BLaER1 (cell line): ENCODE measurements at regions not wholly inside any gene's neighbourhood (a gene's known extent, or its start where the extent isn't known, plus 50 kb on each side); places are given as distances from the start of the nearest gene placed in this dataset.

Experiments
- H3K27ac ChIP-seq: shearing (Covaris generic); formaldehyde crosslinking; 2 replicates; pipeline ENCODE4 v1.8.1; 2022
- H3K27me3 ChIP-seq: shearing (Covaris generic); formaldehyde crosslinking; 2 replicates; pipeline ENCODE4 v1.8.1; 2022
- H3K36me3 ChIP-seq: shearing (Covaris generic); formaldehyde crosslinking; 2 replicates; pipeline ENCODE4 v1.8.1; 2022
- H3K4me1 ChIP-seq: shearing (Covaris generic); formaldehyde crosslinking; 2 replicates; pipeline ENCODE4 v1.8.1; 2022
- H3K4me2 ChIP-seq: shearing (Covaris generic); formaldehyde crosslinking; 2 replicates; pipeline ENCODE4 v1.8.1; 2022
- H3K4me3 ChIP-seq: shearing (Covaris generic); formaldehyde crosslinking; 2 replicates; pipeline ENCODE4 v1.8.1; 2022
- H3K9ac ChIP-seq: shearing (Covaris generic); formaldehyde crosslinking; 2 replicates; pipeline ENCODE4 v1.8.1; 2022
- H3K9me3 ChIP-seq: shearing (Covaris generic); formaldehyde crosslinking; 2 replicates; pipeline ENCODE4 v1.8.1; 2022
- H4K20me1 ChIP-seq: shearing (Covaris generic); formaldehyde crosslinking; 2 replicates; pipeline ENCODE4 v1.8.1; 2022
- Cebpa-rat ChIP-seq: shearing (Covaris generic); IDR thresholded peaks from 2 replicates; pipeline ENCODE4 v1.8.1; 2022

DNA sequence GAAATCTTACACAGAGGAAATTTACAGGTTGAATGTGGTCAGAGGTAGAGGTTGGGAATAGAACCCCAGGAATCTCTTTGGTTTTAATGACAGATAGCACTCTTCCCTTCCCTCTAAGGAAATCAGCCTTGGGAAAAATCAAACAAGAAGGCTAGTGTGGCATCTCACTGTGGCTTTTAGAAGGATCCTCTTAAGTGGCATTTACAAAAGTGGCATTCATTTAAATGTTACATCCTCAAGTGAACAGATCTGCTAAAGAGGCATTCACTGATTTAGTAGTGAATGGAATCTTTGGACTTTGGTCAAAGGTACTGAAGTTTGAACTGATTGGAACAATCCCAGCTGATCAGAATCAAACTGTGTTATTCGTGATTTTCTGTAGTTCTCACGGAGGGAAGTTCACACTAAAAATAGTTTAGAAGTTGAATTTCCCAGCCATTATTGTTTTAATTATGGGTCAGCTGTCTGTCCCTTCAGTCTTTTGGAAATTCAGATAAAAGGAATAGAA lies 136.5 kb upstream of the FN1 start:
- no peak overlapping the region for H3K27ac ChIP-seq
- no peaks in the 10 kb centered on the region for H3K27me3 ChIP-seq
- H4K20me1 ChIP-seq: no peaks in the 10 kb centered on the region
- no peak for TF ChIP-seq Cebpa-rat
- no peak overlapping the region for H3K4me3 ChIP-seq
- H3K4me2 ChIP-seq: no peak overlapping the region
- no peaks in the 10 kb centered on the region for H3K36me3 ChIP-seq
- H3K9me3 ChIP-seq: no peaks in the 10 kb centered on the region
- no peaks in the 10 kb centered on the region; the same call in 1 of the 2 replicates for H3K4me1 ChIP-seq
- H3K9ac ChIP-seq: no peak overlapping the region

DNA sequence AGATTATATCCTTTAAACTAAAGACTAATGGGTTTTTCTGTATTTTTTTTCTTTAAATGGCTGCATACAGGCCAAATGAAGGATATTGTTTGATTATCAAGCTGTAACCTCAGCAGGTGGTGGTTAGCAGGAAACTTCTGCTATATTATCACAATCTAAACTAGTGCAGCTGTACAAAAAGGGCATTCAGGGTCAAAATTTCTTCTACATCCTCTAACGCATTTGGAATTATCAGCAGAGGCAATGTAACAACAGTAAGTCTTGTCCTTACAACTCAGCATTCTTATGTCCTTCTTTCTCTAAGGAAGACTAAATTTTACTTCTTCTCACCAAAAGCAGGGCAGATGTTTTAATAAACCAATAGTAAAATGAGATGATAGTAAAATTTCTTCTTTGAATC lies 135.8 kb upstream of the FN1 start:
- no peaks in the 10 kb centered on the region for H3K27me3 ChIP-seq
- H3K4me2 ChIP-seq: no peak overlapping the region
- no peak overlapping the region for H3K27ac ChIP-seq
- no peak overlapping the region for H3K9ac ChIP-seq
- no peak overlapping the region for H3K4me3 ChIP-seq
- no peaks in the 10 kb centered on the region; the same call in 1 of the 2 replicates for H3K4me1 ChIP-seq
- H3K9me3 ChIP-seq: no peaks in the 10 kb centered on the region
- no peaks in the 10 kb centered on the region for H3K36me3 ChIP-seq
- no peak for TF ChIP-seq Cebpa-rat
- H4K20me1 ChIP-seq: no peaks in the 10 kb centered on the region

DNA sequence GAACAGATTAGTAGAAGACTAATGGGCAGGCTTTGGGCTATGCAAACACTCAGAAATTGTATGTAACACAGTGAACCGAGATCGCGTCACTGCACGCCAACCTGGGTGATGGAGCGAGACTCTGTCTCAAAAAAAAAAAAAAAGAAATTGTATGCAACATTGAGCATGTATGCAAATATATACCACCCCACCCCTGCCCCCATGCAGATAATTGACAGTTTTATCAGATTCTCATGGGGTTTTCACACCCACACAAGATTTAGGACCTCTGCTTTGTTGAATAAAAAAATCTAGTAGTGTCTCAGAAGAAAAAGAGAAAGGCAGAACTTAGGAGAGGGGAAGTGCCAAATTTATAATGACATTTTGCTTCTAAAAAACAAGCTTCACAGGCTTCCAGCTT lies 131.6 kb upstream of the FN1 start:
- no peak for TF ChIP-seq Cebpa-rat
- H3K4me1 ChIP-seq: no peaks in the 10 kb centered on the region; the same call in 1 of the 2 replicates
- H3K9me3 ChIP-seq: no peaks in the 10 kb centered on the region
- no peaks in the 10 kb centered on the region for H4K20me1 ChIP-seq
- no peak overlapping the region for H3K4me2 ChIP-seq
- H3K4me3 ChIP-seq: no peak overlapping the region
- H3K36me3 ChIP-seq: no peaks in the 10 kb centered on the region
- no peak overlapping the region for H3K9ac ChIP-seq
- H3K27ac ChIP-seq: no peak overlapping the region
- H3K27me3 ChIP-seq: no peaks in the 10 kb centered on the region

DNA sequence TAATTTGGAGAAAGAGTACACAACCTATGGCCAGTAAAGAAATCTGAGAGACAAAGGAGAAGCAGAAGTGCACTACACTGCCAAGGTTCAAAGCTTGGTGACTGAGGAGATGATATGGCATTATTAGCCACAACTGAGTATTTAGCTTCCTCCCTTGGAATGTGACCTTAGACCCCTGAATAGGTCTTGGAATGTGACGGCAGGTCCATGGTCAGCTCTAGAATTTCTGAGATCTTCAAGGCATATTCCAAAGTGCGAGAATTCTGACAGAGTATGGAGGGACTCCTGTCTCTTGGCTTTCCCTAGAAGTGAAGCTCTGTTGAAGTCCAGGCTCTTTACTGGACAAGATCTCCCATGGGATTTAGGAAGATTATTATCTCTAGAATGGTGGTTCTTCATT lies 130.0 kb upstream of the FN1 start:
- no peak overlapping the region for H3K4me2 ChIP-seq
- no peaks in the 10 kb centered on the region for H3K27me3 ChIP-seq
- no peak overlapping the region for H3K27ac ChIP-seq
- no peak for TF ChIP-seq Cebpa-rat
- H3K4me3 ChIP-seq: no peak overlapping the region
- H3K9me3 ChIP-seq: no peaks in the 10 kb centered on the region
- no peaks in the 10 kb centered on the region; the same call in 1 of the 2 replicates for H3K4me1 ChIP-seq
- H3K9ac ChIP-seq: no peak overlapping the region
- H3K36me3 ChIP-seq: no peaks in the 10 kb centered on the region
- no peaks in the 10 kb centered on the region for H4K20me1 ChIP-seq

DNA sequence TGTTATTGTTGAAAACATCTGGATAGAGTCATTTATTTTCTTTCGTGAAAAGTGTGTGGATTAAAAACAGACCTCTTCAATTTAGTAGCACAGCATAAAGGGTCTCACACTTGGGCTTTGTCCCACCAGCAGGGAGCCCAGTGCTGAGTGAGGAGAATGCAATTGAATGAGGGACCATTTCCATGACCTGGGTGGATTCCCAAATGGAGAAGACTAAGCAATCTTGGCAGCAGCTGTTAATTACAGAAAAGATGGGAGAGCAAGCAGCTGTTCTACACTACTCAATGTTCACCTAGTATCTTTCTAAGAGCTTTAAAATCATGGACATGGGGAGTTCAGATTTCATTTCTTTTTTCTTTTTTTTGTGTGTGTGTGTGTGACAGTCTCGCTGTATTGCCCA lies 121.8 kb upstream of the FN1 start:
- H3K36me3 ChIP-seq: no peaks in the 10 kb centered on the region
- H3K4me1 ChIP-seq: no peaks in the 10 kb centered on the region
- H3K4me3 ChIP-seq: no peak overlapping the region
- H3K9ac ChIP-seq: no peak overlapping the region
- TF ChIP-seq Cebpa-rat: no peak
- no peaks in the 10 kb centered on the region for H3K27me3 ChIP-seq
- no peak overlapping the region for H3K27ac ChIP-seq
- no peak overlapping the region for H3K4me2 ChIP-seq
- no peaks in the 10 kb centered on the region for H3K9me3 ChIP-seq
- H4K20me1 ChIP-seq: no peaks in the 10 kb centered on the region

DNA sequence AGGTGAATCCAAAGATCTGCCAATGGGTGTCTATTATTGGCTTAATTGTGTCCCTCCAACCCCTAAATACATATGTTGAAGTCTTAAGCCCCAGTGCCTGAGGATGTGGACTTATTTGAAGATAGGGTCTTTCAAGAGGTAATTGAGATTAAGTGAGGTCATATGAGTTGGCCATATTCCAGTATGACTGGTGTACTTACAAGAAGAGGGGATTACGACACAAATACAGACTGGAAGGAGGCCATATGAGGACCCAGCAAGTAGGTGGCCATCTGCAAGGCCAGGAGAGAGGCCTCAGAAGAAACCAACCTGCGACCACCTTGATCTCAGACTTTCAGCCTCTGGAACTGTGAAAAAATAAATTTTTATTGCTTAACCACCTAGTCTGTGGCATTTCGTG lies 121.1 kb upstream of the FN1 start:
- no peaks in the 10 kb centered on the region for H3K27me3 ChIP-seq
- no peak overlapping the region for H3K4me2 ChIP-seq
- no peaks in the 10 kb centered on the region for H3K4me1 ChIP-seq
- H4K20me1 ChIP-seq: no peaks in the 10 kb centered on the region
- no peak overlapping the region for H3K9ac ChIP-seq
- no peaks in the 10 kb centered on the region for H3K36me3 ChIP-seq
- no peak overlapping the region for H3K4me3 ChIP-seq
- no peak overlapping the region for H3K27ac ChIP-seq
- 0 out of 2 replicates have a peak, but pooled peaks have one; percentile 18 for TF ChIP-seq Cebpa-rat
- no peaks in the 10 kb centered on the region for H3K9me3 ChIP-seq

DNA sequence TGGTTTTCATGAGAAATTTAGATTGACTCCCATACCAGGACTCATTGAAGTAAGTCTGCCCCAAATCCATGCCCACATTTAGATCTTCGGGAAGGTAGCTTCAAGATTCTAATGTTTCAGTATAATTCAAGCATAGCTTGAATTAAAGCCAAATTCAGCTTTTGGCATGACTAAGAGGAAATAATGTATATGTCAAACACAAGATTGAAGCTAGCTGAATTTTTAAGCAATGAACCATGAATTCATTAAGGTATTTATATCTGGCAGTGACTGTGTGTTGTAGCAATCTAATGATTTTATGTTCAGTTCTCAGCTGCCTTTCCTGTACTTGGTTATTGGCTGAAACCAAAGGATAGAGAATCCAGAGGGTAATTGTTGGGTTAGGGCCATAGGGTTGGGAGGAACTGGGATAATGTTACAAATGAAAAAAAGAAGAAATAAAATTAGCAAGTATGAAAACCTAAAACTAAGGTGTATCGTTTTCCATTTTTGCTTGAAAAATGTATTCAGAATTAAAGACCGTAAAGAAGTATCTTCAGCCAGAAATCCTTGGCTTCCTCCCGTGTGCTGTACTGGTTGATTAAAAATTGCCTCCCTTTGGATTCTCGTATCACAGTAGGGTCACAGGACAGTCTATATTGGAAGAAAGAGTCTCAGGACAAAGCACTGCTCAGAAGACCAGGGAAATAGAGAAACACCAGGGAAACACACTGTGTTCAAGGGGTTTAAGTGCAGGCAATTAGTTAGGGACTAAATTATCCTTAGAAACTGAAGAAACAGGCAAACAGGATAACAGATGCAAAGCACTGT lies 119.0 kb upstream of the FN1 start:
- Histone ChIP-seq H3K9ac (no peak overlapping the region), H3K9me3 (no peaks in the 10 kb centered on the region), H3K36me3 (no peaks in the 10 kb centered on the region), H3K4me3 (no peak overlapping the region), H3K27me3 (no peaks in the 10 kb centered on the region), H3K27ac (no peak overlapping the region), H3K4me2 (no peak overlapping the region), H4K20me1 (no peaks in the 10 kb centered on the region), H3K4me1 (no peaks in the 10 kb centered on the region)
- TF ChIP-seq Cebpa-rat: no peak

DNA sequence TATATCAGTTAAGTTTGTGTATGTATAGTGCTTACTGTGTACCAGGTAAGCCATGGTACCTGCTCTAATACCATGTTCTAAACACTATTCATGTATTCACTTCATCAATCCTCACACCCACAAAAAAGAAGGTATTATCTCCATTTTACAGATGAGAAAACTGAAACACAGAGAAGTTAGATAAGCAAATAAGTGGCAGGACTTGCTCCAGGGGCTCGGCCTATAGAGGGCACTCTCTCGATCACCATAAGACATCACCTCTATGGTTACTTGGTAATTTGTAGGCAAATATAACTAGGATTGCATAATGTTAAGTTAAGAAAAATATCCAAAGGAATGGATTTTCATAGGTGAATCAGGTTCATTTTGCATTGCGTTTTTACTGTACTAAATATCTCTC lies 118.1 kb upstream of the FN1 start:
- Histone ChIP-seq H3K27ac (no peak overlapping the region), H3K9me3 (no peaks in the 10 kb centered on the region), H3K4me1 (no peaks in the 10 kb centered on the region), H4K20me1 (no peaks in the 10 kb centered on the region), H3K4me2 (no peak overlapping the region), H3K9ac (no peak overlapping the region), H3K36me3 (no peaks in the 10 kb centered on the region), H3K27me3 (no peaks in the 10 kb centered on the region), H3K4me3 (no peak overlapping the region)
- no peak for TF ChIP-seq Cebpa-rat

DNA sequence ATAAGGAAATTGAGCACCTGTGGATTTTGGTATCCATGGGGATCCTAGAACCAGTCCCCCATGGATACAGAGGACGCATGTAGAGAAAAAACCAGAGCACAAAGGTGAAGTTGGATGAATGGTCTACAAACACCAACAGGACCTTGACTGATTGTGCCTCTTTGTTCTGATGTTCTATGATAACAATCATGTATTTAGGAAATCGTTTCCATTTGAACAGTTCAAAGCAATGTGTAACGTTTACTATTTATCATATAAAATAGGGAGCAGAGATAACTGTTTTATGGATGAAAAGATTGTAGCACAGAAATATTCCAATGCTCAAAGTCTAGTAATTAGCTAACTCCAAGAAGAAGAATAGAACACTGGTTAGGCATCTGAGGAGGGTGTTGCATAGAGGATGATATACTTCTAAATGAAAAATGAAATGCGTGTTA lies 116.3 kb upstream of the FN1 start:
- Histone ChIP-seq H3K27me3 (no peaks in the 10 kb centered on the region), H3K36me3 (no peaks in the 10 kb centered on the region), H4K20me1 (no peaks in the 10 kb centered on the region), H3K9ac (no peak overlapping the region), H3K4me1 (no peaks in the 10 kb centered on the region), H3K27ac (no peak overlapping the region), H3K4me2 (no peak overlapping the region), H3K4me3 (no peak overlapping the region), H3K9me3 (no peaks in the 10 kb centered on the region)
- no peak for TF ChIP-seq Cebpa-rat

DNA sequence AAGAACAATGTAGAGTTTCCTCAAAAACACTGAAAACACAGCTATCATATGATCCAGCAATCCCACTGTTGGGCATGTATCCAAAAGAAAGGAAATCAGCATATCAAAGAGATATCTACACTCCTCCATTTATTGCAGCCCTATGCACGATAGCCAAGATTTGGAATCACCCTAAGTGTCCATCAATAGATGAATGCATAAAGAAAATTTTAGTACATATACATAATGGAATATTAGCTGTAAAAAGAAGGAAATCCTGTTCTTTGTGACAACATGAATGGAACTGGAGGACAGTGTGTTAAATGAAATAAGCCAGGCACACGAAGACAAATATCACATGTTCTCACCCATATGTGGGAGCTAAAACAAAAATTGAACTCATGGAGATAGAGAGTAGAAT lies 114.5 kb upstream of the FN1 start:
- no peaks in the 10 kb centered on the region for H3K4me1 ChIP-seq
- H4K20me1 ChIP-seq: no peaks in the 10 kb centered on the region
- no peak overlapping the region for H3K27ac ChIP-seq
- H3K4me2 ChIP-seq: no peak overlapping the region
- H3K27me3 ChIP-seq: no peaks in the 10 kb centered on the region
- no peak overlapping the region for H3K4me3 ChIP-seq
- H3K36me3 ChIP-seq: no peaks in the 10 kb centered on the region
- no peaks in the 10 kb centered on the region for H3K9me3 ChIP-seq
- no peak overlapping the region for H3K9ac ChIP-seq
- no peak for TF ChIP-seq Cebpa-rat

DNA sequence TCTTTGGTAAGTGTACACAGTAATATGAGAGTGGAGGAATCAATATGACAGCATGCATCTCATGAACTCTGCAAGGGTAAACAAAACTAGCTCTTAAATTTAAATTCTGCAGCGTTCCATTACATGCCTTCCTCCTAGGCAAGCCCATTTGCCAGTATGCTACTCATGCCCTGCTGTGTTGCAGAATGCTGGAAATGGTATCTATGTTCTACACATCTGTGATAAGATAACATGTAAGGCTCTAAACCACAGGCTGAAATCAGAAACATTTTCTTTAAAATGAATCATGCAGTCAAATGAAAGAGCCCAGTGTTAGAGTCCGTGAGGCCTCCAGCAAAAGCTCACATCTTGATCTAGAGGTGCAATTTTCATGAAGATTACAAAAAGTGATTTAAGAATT lies 112.8 kb upstream of the FN1 start:
- H3K9ac ChIP-seq: no peak overlapping the region
- no peaks in the 10 kb centered on the region for H3K36me3 ChIP-seq
- no peak for TF ChIP-seq Cebpa-rat
- H3K27ac ChIP-seq: no peak overlapping the region
- H3K27me3 ChIP-seq: no peaks in the 10 kb centered on the region
- no peaks in the 10 kb centered on the region for H3K4me1 ChIP-seq
- H3K4me3 ChIP-seq: no peak overlapping the region
- no peak overlapping the region for H3K4me2 ChIP-seq
- no peaks in the 10 kb centered on the region for H4K20me1 ChIP-seq
- no peaks in the 10 kb centered on the region for H3K9me3 ChIP-seq
